GM12875 (cell line): ENCODE measurements at regions not wholly inside any gene's neighbourhood (a gene's known extent, or its start where the extent isn't known, plus 50 kb on each side); places are given as distances from the start of the nearest gene placed in this dataset.

Experiments used
- H3K4me3 ChIP-seq: one replicate; pipeline ENCODE4 v1.5.1; 2011; ENCODE audit warnings: low read depth, low read length, control low read depth
- CTCF ChIP-seq: IDR thresholded peaks from 2 replicates; pipeline ENCODE4 v1.5.1; 2011; ENCODE audit warnings: low read depth, mild to moderate bottlenecking, control low read depth, inconsistent platforms, low read length, moderate library complexity, borderline replicate concordance; ENCODE audit not compliant: insufficient read depth

- H3K4me3 ChIP-seq, result no peak overlapping the region
- no peak for TF ChIP-seq CTCF
These were observed 97.0 kb downstream of the SIPA1L2 start for GRCh38 chr1:232532901-232533300.

- no peak overlapping the region for H3K4me3 ChIP-seq
- TF ChIP-seq CTCF, result no peak
These were observed 98.6 kb downstream of the SIPA1L2 start for GRCh38 chr1:232531291-232531690.

- TF ChIP-seq CTCF, result no peak
These were observed 100.2 kb downstream of the SIPA1L2 start for GRCh38 chr1:232529747-232530146.

GRCh38 chr1:232528472-232529089 lies 101.4 kb downstream of the SIPA1L2 start:
- TF ChIP-seq CTCF, result no peak

More at GRCh38 chr1:232529747-232530146, 100.2 kb downstream of the SIPA1L2 start:
- no peak overlapping the region for H3K4me3 ChIP-seq

GRCh38 chr1:232524056-232524455 lies 105.9 kb downstream of the SIPA1L2 start:
- no peak for TF ChIP-seq CTCF
- no peak overlapping the region for H3K4me3 ChIP-seq

More at GRCh38 chr1:232528472-232529089, 101.4 kb downstream of the SIPA1L2 start:
- no peak overlapping the region for H3K4me3 ChIP-seq

GRCh38 chr1:232522189-232522588 lies 107.7 kb downstream of the SIPA1L2 start:
- no peak overlapping the region for H3K4me3 ChIP-seq
- TF ChIP-seq CTCF, result no peak

- TF ChIP-seq CTCF, result no peak
These were observed 108.3 kb downstream of the SIPA1L2 start for GRCh38 chr1:232521660-232522059.

More at GRCh38 chr1:232521660-232522059, 108.3 kb downstream of the SIPA1L2 start:
- no peak overlapping the region for H3K4me3 ChIP-seq
